ENCODE measurements at regions not wholly inside any gene's neighbourhood (a gene's known extent, or its start where the extent isn't known, plus 50 kb on each side); places are given as distances from the start of the nearest gene placed in this dataset.
A peak's percentile ranks its signal among the peaks of the same experiment; 100 is the strongest.

GRCh38 chr13:106295971-106296370 lies 239.5 kb downstream of the EFNB2 start:
- DNase-seq = no peak

- DNase-seq = no peak
Measured at GRCh38 chr13:106291006-106291405, 244.5 kb downstream of the EFNB2 start.

- no peak for DNase-seq
Measured at GRCh38 chr13:106287351-106287750, 248.1 kb downstream of the EFNB2 start.

- DNase-seq = no peak
Measured at GRCh38 chr13:106286811-106287210, 248.7 kb downstream of the EFNB2 start.

GRCh38 chr13:106284358-106284757 lies 251.1 kb downstream of the EFNB2 start:
- no peak for DNase-seq

- no peak for DNase-seq
Measured at GRCh38 chr13:106281426-106281825, 254.0 kb downstream of the EFNB2 start.

GRCh38 chr13:106277484-106278154 lies 257.8 kb downstream of the EFNB2 start:
- DNase-seq = peak; percentile 28

GRCh38 chr13:106276876-106277275 lies 258.6 kb downstream of the EFNB2 start:
- DNase-seq = no peak

- DNase-seq = no peak
Measured at GRCh38 chr13:106275446-106276032, 259.9 kb downstream of the EFNB2 start.

- no peak for DNase-seq
Measured at GRCh38 chr13:106274551-106275203, 260.8 kb downstream of the EFNB2 start.

- no peak for DNase-seq
Measured at GRCh38 chr13:106263801-106264200, 271.7 kb downstream of the EFNB2 start.

- DNase-seq = no peak
Measured at GRCh38 chr13:106262886-106263285, 272.6 kb downstream of the EFNB2 start.

GRCh38 chr13:106261450-106261849 lies 274.0 kb downstream of the EFNB2 start:
- no peak for DNase-seq

GRCh38 chr13:106260352-106260751 lies 275.1 kb downstream of the EFNB2 start:
- DNase-seq = no peak

GRCh38 chr13:106259928-106260327 lies 275.5 kb downstream of the EFNB2 start:
- no peak for DNase-seq

GRCh38 chr13:106246666-106247188 lies 288.7 kb downstream of the EFNB2 start:
- DNase-seq = no peak

GRCh38 chr13:106246242-106246641 lies 289.2 kb downstream of the EFNB2 start:
- no peak for DNase-seq

- no peak for DNase-seq
Measured at GRCh38 chr13:106243011-106243565, 292.4 kb downstream of the EFNB2 start.

- no peak for DNase-seq
Measured at GRCh38 chr13:106241974-106242953, 293.2 kb downstream of the EFNB2 start.

- DNase-seq = no peak
Measured at GRCh38 chr13:106238690-106239089, 296.8 kb downstream of the EFNB2 start.

- peak; percentile 17 for DNase-seq
Measured at GRCh38 chr13:106234636-106235035, 300.8 kb downstream of the EFNB2 start.

GRCh38 chr13:106233134-106233735 lies 302.2 kb downstream of the EFNB2 start:
- no peak for DNase-seq
